D341Med (cell line): ENCODE measurements at regions not wholly inside any gene's neighbourhood (a gene's known extent, or its start where the extent isn't known, plus 50 kb on each side); places are given as distances from the start of the nearest gene placed in this dataset.
A peak's percentile ranks its signal among the peaks of the same experiment; 100 is the strongest.

Experiments
- DNase-seq: peaks from one replicate; pipeline ENCODE4 v3.0.0; 2012; ENCODE audit warnings: low spot score

- no peak for DNase-seq
Observed at GRCh38 chr15:94607176-94607654, 375.9 kb downstream of the MCTP2 start.

- DNase-seq, result no peak
Observed at GRCh38 chr15:94610069-94610468, 378.7 kb downstream of the MCTP2 start.

- no peak for DNase-seq
Observed at GRCh38 chr15:94610485-94610884, 379.1 kb downstream of the MCTP2 start.

GRCh38 chr15:94611656-94612055 lies 380.3 kb downstream of the MCTP2 start:
- no peak for DNase-seq

GRCh38 chr15:94615688-94616087 lies 384.3 kb downstream of the MCTP2 start:
- no peak for DNase-seq

- DNase-seq, result no peak
Observed at GRCh38 chr15:94620632-94621031, 389.3 kb downstream of the MCTP2 start.

GRCh38 chr15:94621736-94622135 lies 390.4 kb downstream of the MCTP2 start:
- DNase-seq, result no peak

- no peak for DNase-seq
Observed at GRCh38 chr15:94626949-94627348, 395.6 kb downstream of the MCTP2 start.

GRCh38 chr15:94631608-94632007 lies 400.2 kb downstream of the MCTP2 start:
- DNase-seq, result no peak

- DNase-seq, result no peak
Observed at GRCh38 chr15:94638183-94638582, 406.8 kb downstream of the MCTP2 start.

- no peak for DNase-seq
Observed at GRCh38 chr15:94639701-94640100, 408.3 kb downstream of the MCTP2 start.

- DNase-seq, result no peak
Observed at GRCh38 chr15:94644433-94644832, 413.1 kb downstream of the MCTP2 start.

- DNase-seq, result no peak
Observed at GRCh38 chr15:94653071-94653470, 421.7 kb downstream of the MCTP2 start.

- no peak for DNase-seq
Observed at GRCh38 chr15:94655249-94655880, 424.0 kb downstream of the MCTP2 start.

GRCh38 chr15:94665676-94666441 lies 434.5 kb downstream of the MCTP2 start:
- DNase-seq, result no peak

GRCh38 chr15:94666553-94666952 lies 435.2 kb downstream of the MCTP2 start:
- DNase-seq, result no peak

- no peak for DNase-seq
Observed at GRCh38 chr15:94667109-94667508, 435.7 kb downstream of the MCTP2 start.

GRCh38 chr15:94670438-94671034 lies 439.2 kb downstream of the MCTP2 start:
- peak; percentile 38 for DNase-seq

GRCh38 chr15:94671858-94672532 lies 440.6 kb downstream of the MCTP2 start:
- DNase-seq, result no peak

GRCh38 chr15:94673801-94674200 lies 442.4 kb downstream of the MCTP2 start:
- no peak for DNase-seq

GRCh38 chr15:94674296-94674695 lies 442.9 kb downstream of the MCTP2 start:
- DNase-seq, result no peak

- no peak for DNase-seq
Observed at GRCh38 chr15:94677202-94677790, 445.9 kb downstream of the MCTP2 start.
